Right kidney (tissue), 1 donor: ENCODE measurements at regions not wholly inside any gene's neighbourhood (a gene's known extent, or its start where the extent isn't known, plus 50 kb on each side); places are given as distances from the start of the nearest gene placed in this dataset.
"Not testable (repeated sequence)": the region's sequence is repeated elsewhere in the genome, so short reads cannot be mapped to it uniquely, and the experiment has no call there.

ENCODE experiments used
- DNase-seq: peaks from one replicate; pipeline ENCODE4 v3.0.0-alpha.2; 2016

GRCh38 chr3:69484507-69485393, 98.9 kb upstream of the FRMD4B start:
- DNase-seq, result no peak

DNA sequence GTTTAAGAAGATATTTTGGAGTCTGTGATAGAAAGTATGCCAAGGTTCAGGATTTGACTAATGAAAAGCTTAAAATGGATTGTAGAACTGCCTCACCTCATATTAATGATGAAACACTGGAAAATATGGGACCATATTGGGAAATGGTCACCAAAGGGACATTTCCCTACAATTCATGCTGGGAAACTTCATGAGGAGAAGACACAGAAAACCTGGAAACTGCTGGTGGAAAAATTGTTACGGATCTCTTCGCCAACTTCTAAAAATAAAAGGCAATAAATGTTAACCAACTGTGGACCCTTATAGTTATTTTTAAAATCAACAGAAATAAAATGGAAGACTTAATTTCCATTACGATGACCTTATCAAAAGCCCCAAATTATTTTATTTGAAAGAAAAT, 97.6 kb upstream of the FRMD4B start:
- no peak for DNase-seq

DNA sequence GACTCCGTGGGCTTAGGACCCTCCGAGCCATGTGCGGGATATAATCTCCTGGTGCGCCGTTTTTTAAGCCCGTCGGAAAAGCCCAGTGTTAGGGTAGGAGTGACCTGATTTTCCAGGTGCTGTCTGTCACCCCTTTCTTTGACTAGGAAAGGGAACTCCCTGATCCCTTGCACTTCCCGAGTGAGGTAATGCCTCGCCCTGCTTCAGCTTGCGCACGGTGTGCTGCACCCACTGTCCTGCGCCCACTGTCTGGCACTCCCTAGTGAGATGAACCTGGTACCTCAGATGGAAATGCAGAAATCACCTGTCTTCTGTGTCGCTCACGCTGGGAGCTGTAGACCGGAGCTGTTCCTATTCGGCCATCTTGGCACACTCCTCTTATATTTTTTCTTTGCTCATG, 95.1 kb upstream of the FRMD4B start:
- DNase-seq, result not testable (repeated sequence)

- DNase-seq, result no peak
Observed at GRCh38 chr3:69474186-69474585, 88.3 kb upstream of the FRMD4B start.

DNA sequence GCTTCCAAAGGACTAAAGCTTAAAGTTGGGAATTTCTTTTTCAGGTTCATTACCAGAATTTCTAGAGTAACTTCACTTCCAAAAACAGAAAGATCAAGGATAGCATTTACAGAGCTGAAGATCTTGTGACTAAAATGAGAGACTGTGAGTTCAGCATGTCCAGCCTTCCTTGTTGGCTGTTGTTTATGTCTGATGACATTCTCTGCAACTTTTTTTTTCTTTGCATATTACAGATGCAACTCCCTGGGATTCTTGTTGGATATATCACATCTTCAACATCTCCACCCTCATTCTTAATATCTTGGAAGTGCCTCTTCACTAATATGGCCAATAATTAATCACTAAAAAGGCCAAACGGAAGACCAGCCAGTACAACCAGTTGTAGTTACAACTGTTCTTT, 86.2 kb upstream of the FRMD4B start:
- DNase-seq, result no peak

GRCh38 chr3:69463531-69463930, 77.6 kb upstream of the FRMD4B start:
- DNase-seq, result no peak

DNA sequence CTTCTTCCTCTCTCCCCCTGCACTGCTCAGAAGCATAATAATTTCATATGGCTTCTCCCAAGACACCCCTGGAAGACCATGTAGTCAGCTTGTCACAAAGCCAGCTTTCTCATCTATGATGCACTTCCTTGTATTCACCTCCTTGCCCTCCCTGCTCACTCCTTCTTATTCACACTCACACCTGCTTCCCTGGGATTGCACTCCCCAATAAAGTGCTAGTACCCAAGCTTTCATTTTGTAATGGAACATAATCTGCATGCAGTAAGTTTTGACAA, 76.9 kb upstream of the FRMD4B start:
- DNase-seq, result no peak

DNA sequence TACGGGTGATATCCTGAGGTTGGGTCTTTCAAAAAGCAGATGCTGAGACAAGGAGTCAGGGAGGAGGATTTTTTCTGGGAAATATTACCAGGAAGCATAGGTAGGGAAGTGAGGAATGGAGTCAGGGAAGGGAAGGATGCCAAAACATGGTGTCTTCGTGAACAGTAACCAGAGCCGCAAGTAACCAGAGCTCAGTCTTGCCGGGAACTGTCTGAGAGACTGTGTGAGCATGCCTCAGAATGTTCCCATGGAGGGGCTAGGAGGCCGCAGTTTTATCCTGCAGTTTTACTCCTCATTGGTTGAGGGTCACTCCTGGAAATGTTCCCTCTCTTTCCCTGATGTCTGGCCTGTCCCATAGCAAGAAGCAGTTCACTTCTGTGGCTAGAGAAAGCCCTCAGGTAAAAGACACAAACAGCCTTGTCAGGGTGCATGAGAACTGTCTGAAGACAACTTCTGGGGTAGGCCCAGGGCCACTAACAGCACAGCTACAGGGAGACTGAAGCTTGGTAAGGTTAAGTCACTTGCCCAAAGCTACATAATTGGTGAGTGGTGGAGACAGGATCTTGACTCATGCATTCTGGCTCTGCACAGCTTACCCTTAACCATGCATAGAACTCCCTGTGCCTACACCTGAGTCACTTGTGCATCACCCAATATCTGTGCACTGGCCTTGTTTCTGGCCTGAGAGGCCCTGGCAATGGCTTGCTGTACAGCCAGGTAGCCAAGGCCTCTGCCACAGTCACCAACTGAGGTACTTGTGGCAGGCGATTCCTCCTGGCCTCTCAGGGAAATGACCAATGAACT, 76.3 kb upstream of the FRMD4B start:
- no peak for DNase-seq

DNA sequence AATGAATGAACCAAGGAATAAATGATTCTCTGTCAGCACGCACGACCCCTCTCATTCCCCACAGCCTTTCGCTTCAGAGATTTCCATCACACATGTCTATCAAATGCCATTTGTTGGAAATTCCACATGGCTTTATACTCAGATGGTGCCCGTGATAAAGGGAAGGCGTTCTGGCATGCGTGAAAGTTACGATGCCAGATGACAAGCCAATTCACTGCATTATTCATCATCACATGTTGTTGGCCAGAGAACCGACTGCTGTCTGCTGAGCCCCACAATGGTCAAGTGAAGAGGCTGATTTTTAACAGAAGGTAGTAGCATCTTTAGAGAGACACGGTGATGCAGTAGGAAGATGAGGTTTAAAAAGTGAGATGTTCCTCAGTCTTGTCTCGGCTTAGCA, 74.1 kb upstream of the FRMD4B start:
- DNase-seq, result no peak

DNA sequence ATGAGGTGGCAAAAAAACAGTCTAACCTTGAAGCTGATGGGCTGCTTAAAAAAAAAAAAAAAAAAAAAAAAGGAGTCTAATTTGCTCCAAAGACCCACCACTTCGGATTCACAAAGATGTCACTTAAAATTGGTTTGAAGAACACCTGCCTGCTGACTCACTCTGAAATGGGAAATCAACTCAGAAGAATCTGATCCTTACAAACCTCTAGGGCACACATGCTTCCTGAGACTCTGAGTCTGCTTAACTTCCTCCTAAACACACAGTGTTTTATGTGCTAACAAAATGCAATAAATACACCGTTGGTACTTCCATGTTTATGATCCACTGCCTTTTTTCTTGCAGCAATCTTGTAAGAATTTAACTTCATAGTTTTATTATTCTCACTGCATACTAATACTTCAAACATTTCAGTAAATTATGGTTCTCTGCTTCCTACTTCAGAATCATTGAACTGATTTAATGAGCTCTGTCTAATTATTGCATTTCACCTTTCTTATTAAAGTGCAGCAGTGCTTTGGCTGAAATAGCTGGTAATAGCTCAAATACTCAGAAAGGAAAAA, 73.0 kb upstream of the FRMD4B start:
- DNase-seq, result no peak

- DNase-seq, result no peak
Observed at GRCh38 chr3:69456631-69457030, 70.7 kb upstream of the FRMD4B start.

GRCh38 chr3:69454204-69454787, 68.4 kb upstream of the FRMD4B start:
- no peak for DNase-seq

DNA sequence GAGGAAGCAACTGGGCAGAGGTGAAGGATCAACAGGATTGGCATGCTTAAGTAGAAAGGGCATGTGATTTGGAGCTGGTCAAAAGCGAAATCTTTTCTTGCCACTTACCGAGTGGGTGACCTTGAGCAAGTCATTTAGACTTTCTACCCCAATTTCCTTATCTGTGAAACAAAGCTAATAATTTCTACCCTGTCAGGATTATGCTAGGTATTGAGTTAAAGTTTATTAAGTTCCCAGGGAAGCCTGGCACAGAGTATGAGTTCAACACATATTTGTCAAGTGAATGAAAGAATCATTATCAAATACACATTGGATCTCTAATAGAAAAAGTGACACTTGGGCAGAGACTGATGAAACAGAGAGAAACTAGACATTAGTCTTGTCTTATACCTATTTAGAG, 66.4 kb upstream of the FRMD4B start:
- DNase-seq, result no peak

DNA sequence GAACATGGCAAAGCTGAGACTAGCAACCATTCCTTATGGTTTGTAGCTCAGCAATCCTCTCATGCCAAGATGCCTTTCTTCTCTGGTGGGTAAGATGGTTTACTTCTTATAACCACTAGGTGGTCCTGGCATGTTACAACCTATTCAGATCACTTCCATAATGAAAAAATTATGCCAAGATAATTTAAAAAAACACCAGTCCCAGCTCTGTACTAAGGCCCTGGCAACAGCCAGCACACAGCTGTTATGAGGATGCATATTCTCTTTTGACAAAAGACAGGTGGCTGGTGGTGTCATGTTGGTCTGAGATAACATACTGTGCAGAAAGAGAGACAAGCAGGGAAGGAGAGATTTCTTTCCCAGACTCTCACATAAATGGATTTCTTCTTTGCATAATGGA, 65.7 kb upstream of the FRMD4B start:
- DNase-seq, result no peak

GRCh38 chr3:69448877-69449276, 63.0 kb upstream of the FRMD4B start:
- DNase-seq, result no peak

- no peak for DNase-seq
Observed at GRCh38 chr3:69446402-69447072, 60.6 kb upstream of the FRMD4B start.

DNA sequence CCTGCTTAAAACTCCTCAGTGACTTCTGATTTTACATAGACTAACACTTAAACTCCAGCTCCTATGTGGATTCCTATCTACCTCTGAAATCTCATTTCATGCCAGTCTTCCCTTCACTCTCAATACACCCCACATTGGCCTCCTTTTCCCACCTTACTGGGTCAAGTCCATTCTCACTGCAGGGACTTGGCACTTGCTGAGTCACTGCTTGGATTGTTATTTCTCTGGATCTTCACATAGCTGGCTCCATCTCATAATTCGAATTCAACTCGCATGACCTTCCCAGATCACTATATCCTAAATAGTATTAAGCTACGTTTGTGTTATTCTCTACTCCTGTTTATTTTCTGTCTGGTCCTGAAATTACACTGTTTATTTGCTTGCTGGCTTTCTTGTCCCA, 59.6 kb upstream of the FRMD4B start:
- DNase-seq, result no peak

GRCh38 chr3:69445024-69445423, 59.1 kb upstream of the FRMD4B start:
- DNase-seq, result no peak

DNA sequence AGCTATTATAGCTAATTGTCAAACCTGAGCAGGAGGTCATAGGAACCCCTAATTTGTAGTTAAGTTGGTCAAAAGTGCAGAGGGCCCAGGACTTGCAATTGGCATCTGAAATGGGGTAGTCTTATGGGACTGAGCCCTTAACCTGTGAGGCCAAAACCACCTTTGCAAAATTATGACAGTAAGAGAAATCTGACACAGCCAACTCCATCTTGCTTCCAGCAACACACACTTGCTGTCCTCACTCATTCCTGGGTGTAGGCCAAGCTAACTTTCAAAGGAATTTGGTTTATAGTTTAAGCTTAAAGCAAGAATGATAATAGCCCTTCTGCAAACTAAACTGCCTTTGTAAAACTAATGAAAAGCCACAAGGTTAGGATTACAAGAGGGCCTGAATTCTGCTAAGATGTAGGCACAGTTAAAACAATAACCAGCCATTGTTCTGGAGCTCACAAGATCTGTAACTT, 57.6 kb upstream of the FRMD4B start:
- DNase-seq, result no peak

DNA sequence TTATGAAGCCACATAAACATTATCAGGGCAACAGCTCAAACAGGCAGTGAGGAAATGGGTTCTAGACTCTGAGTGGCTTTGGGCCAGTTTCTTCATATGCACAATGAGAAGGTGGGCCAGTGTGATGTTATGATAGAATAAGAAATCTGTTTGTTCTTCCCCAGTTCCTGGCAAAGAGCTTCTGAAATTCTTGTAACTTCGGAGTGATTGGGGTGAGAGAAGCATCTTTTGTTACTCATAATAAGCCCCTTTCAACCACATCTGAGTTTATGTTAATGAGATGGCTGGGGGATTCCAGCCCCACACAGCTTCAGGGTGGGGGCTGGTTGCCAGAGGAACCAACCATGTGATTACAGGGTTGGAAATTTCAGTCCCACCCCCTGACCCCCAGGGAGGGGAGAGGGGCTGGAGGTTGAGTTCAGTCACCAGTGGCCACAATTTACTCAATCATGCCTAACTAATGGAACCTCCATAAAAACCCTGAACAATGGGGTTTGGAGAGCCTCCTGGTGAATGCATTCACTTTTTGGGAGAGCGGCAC, 57.0 kb upstream of the FRMD4B start:
- DNase-seq, result no peak

DNA sequence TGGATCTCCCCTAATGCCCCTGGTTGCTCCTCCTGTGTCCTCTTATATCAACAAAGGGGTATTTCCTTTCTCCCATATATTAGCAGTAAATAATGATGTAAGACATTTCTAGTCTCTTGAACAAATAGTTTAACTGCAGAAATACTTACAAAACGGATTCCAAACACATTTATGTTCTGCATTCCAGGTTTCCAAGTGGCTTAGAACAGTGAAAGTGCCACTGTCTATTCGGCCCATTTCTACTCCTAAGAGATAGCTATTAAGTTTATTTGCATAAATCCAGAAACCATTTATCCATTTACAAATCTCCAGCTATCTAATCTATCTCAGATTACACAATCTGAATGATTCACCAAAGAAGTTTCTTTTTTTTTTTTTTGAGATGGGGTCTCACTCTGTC, 55.8 kb upstream of the FRMD4B start:
- DNase-seq, result no peak

GRCh38 chr3:69441040-69441439, 55.2 kb upstream of the FRMD4B start:
- DNase-seq, result no peak
